Lower leg skin (tissue), 3 donors: ENCODE measurements at regions not wholly inside any gene's neighbourhood (a gene's known extent, or its start where the extent isn't known, plus 50 kb on each side); places are given as distances from the start of the nearest gene placed in this dataset.

Experiments used
- CTCF ChIP-seq, 3 donors: fragments of 450-650 bp; IDR thresholded peaks; one replicate each; pipeline ENCODE4 v1.5.1; 2016; ENCODE audit warnings: antibody characterized with exemption in 3 of 3, mild to moderate bottlenecking in 3 of 3, moderate library complexity in 2 of 3
- POLR2A ChIP-seq, 2 donors: fragments of 450-650 bp; IDR thresholded peaks; one replicate each; pipeline ENCODE4 v1.6.1; 2016 to 2017; ENCODE audit warnings: antibody characterized with exemption in 2 of 2, mild to moderate bottlenecking in 1 of 2, moderate library complexity in 1 of 2

GRCh38 chr15:81569286-81570080, 195.5 kb upstream of the TMC3 start:
- TF ChIP-seq CTCF (IDR thresholded peaks at IDR 0.05) (no peak), POLR2A (IDR thresholded peaks at IDR 0.05) (no peak)
